SK-N-SH (cell line): ENCODE measurements at regions not wholly inside any gene's neighbourhood (a gene's known extent, or its start where the extent isn't known, plus 50 kb on each side); places are given as distances from the start of the nearest gene placed in this dataset.

Source experiments
- CTCF ChIA-PET: fragments of 300-600, 350-600 bp; formaldehyde crosslinking; extraction: SDS; loops from one replicate; lab custom pipeline; 2021; lab: Yijun Ruan, JAX
- POLR2A ChIA-PET: fragments of 350-600 bp; sonication (Branson Sonifier 250); formaldehyde crosslinking; extraction: SDS; loops from one replicate; lab custom pipeline; 2020; ENCODE audit warnings: antibody characterized with exemption, inconsistent platforms; lab: Yijun Ruan, JAX
- DNase-seq: peaks from one replicate; pipeline ENCODE4 v3.0.0; 2012
- H2AFZ ChIP-seq: fragments of 200-600 bp; sonication (generic); 2 replicates; pipeline ENCODE4 v1.8.1; 2016; ENCODE audit warnings: antibody characterized with exemption, mild to moderate bottlenecking, low read depth
- H3F3A ChIP-seq: fragments of 200-600 bp; sonication (generic); replicated peaks from 2 replicates; pipeline ENCODE3; 2016; ENCODE audit warnings: antibody characterized with exemption, mild to moderate bottlenecking; ENCODE audit not compliant: insufficient read depth
- H3K27ac ChIP-seq, 2 experiments: fragments of 200-500 bp in 1 of 2; fragments of 200-600 bp in 1 of 2; sonication (Bioruptor generic) in 1 of 2; sonication (generic), shearing (Covaris generic) in 1 of 2; 2 replicates each; pipeline versions ENCODE4 v1.5.1 to v1.6.1; 2014 to 2016; ENCODE audit warnings: low read depth in 2 of 2, inconsistent platforms in 1 of 2, low read length in 1 of 2, mild to moderate bottlenecking in 1 of 2, mixed read lengths in 1 of 2
- H3K27me3 ChIP-seq: fragments of 200-600 bp; sonication (generic), shearing (Covaris generic); 2 replicates; pipeline ENCODE4 v1.6.1; 2016; ENCODE audit warnings: mixed run types; ENCODE audit not compliant: insufficient read depth
- H3K36me3 ChIP-seq, 2 experiments: fragments of 200-500 bp in 1 of 2; fragments of 200-600 bp in 1 of 2; sonication (Bioruptor generic) in 1 of 2; sonication (generic) in 1 of 2; replicated peaks in 1 of 2; 2 replicates each; pipeline versions ENCODE3 to v1.5.1; 2014 to 2016; ENCODE audit warnings: low read length in 1 of 2, mild to moderate bottlenecking in 1 of 2; ENCODE audit not compliant: insufficient read depth in 2 of 2, control insufficient read depth in 1 of 2
- H3K4me1 ChIP-seq, 2 experiments: fragments of 200-500 bp in 1 of 2; fragments of 200-600 bp in 1 of 2; sonication (Bioruptor generic) in 1 of 2; sonication (generic), shearing (Covaris generic) in 1 of 2; 2 replicates each; pipeline versions ENCODE4 v1.5.1 to v1.6.1; 2014 to 2016; ENCODE audit warnings: low read depth in 1 of 2, low read length in 1 of 2, mixed run types in 1 of 2; ENCODE audit not compliant: insufficient read depth in 2 of 2, control insufficient read depth in 1 of 2
- H3K4me2 ChIP-seq: fragments of 200-600 bp; sonication (generic), shearing (Covaris generic); 2 replicates; pipeline ENCODE4 v1.6.1; 2017; ENCODE audit warnings: mixed run types
- H3K4me3 ChIP-seq, 2 experiments: fragments of 200-500 bp in 1 of 2; fragments of 200-600 bp in 1 of 2; sonication (Bioruptor generic) in 1 of 2; sonication (generic), shearing (Covaris generic) in 1 of 2; 2 replicates each; pipeline versions ENCODE4 v1.5.1 to v1.8.1; 2014 to 2016; ENCODE audit warnings: low read depth in 2 of 2, inconsistent platforms in 1 of 2, low read length in 1 of 2, mild to moderate bottlenecking in 1 of 2, mixed read lengths in 1 of 2, moderate library complexity in 1 of 2
- H3K79me2 ChIP-seq: fragments of 200-600 bp; sonication (generic); 2 replicates; pipeline ENCODE4 v1.8.1; 2017; ENCODE audit warnings: mild to moderate bottlenecking; ENCODE audit not compliant: insufficient read depth
- H3K9ac ChIP-seq: fragments of 200-600 bp; sonication (generic); 2 replicates; pipeline ENCODE4 v1.6.1; 2017; ENCODE audit warnings: mixed run types
- H3K9me2 ChIP-seq: fragments of 200-600 bp; sonication (generic); 2 replicates; pipeline ENCODE4 v1.6.1; 2017; ENCODE audit warnings: mixed run types
- H3K9me3 ChIP-seq: fragments of 200-600 bp; sonication (generic); 2 replicates; pipeline ENCODE4 v1.6.1; 2017; ENCODE audit warnings: mixed run types, mild to moderate bottlenecking, moderate library complexity
- H4K20me1 ChIP-seq: fragments of 200-600 bp; sonication (generic); 2 replicates; pipeline ENCODE4 v1.6.1; 2017; ENCODE audit warnings: mild to moderate bottlenecking, mixed run types; ENCODE audit not compliant: insufficient read depth
- ELF1 ChIP-seq: IDR thresholded peaks from 2 replicates; pipeline ENCODE4 v1.4.0; 2012
- EZH2phosphoT487 ChIP-seq: fragments of 200-600 bp; sonication (generic); IDR thresholded peaks from 2 replicates; pipeline ENCODE4 v1.6.1; 2017; ENCODE audit warnings: low read depth, mixed run types, mild to moderate bottlenecking, antibody characterized with exemption, moderate library complexity, borderline replicate concordance
- FOXM1 ChIP-seq: IDR thresholded peaks from 2 replicates; pipeline ENCODE4 v1.4.0; 2012; ENCODE audit warnings: low read depth, mild to moderate bottlenecking
- GATA2 ChIP-seq: sonication (generic); formaldehyde crosslinking; IDR thresholded peaks from 2 replicates; pipeline ENCODE4 v1.5.0; 2020; ENCODE audit warnings: mild to moderate bottlenecking, missing genetic modification reagents
- JUND ChIP-seq: IDR thresholded peaks from 2 replicates; pipeline ENCODE4 v1.4.0; 2012
- POLR2AphosphoS5 ChIP-seq: IDR thresholded peaks from 2 replicates; pipeline ENCODE4 v1.6.1; 2012; ENCODE audit warnings: low read depth, low read length
- RAD21 ChIP-seq: IDR thresholded peaks from 2 replicates; pipeline ENCODE4 v1.6.1; 2012; ENCODE audit warnings: mild to moderate bottlenecking, low read length
- RCOR1 ChIP-seq: fragments of 150-350 bp; IDR thresholded peaks from 2 replicates; pipeline ENCODE4 v1.6.1; 2017; ENCODE audit warnings: antibody characterized with exemption, low read length
- REST ChIP-seq: IDR thresholded peaks from 2 replicates; pipeline ENCODE4 v1.6.1; 2012; ENCODE audit warnings: mild to moderate bottlenecking, low read depth, low read length, moderate library complexity
- RFX5 ChIP-seq: IDR thresholded peaks from 2 replicates; pipeline ENCODE4 v1.6.1; 2012; ENCODE audit warnings: mild to moderate bottlenecking, improper control_type of control experiment, low read length
- TAF1 ChIP-seq: IDR thresholded peaks from 2 replicates; pipeline ENCODE4 v1.6.1; 2012; ENCODE audit warnings: low read depth, mild to moderate bottlenecking, low read length, moderate library complexity, borderline replicate concordance
- TCF12 ChIP-seq: IDR thresholded peaks from 2 replicates; pipeline ENCODE4 v1.4.0; 2012
- USF1 ChIP-seq: IDR thresholded peaks from 2 replicates; pipeline ENCODE4 v1.4.0; 2012; ENCODE audit warnings: low read depth, borderline replicate concordance
- YY1 ChIP-seq: IDR thresholded peaks from 2 replicates; pipeline ENCODE4 v1.4.0; 2012; ENCODE audit warnings: low read depth, mild to moderate bottlenecking
- ZBTB33 ChIP-seq: IDR thresholded peaks from 2 replicates; pipeline ENCODE4 v1.4.0; 2012; ENCODE audit warnings: low read depth, borderline replicate concordance
- WGBS: methylation state at CpG from one replicate; pipeline ENCODE4 v1.1.6; 2017; ENCODE audit warnings: low lambda C conversion rate; 5-methylcytosine and 5-hydroxymethylcytosine counted together

- Histone ChIP-seq H4K20me1 (no peaks in the 10 kb centered on the region), H3K79me2 (no peaks in the 10 kb centered on the region), H3K9me2 (no peaks in the 10 kb centered on the region), H3K4me2 (no peak overlapping the region), H3K27me3 (no peaks in the 10 kb centered on the region), H2AFZ (no peak overlapping the region), H3K4me3 (no peak overlapping the region)
- POLR2A ChIA-PET: no interaction called here
- TF ChIP-seq RAD21 (no peak), TCF12 (no peak), REST (no peak)
- TF ChIP-seq, all 33 proteins: peak for 0
- WGBS: 42% methylated on average over 3 of the region's 3 CpGs
- H3K9me3 ChIP-seq: no peaks in the 10 kb centered on the region
- DNase-seq: no peak
- H3K27ac ChIP-seq: no peak overlapping the region
- no peaks in the 10 kb centered on the region for H3F3A ChIP-seq
- H3K9ac ChIP-seq: no peak overlapping the region
- H3K36me3 ChIP-seq: no peaks in the 10 kb centered on the region
- CTCF ChIA-PET: no interaction called here
- no peaks in the 10 kb centered on the region for H3K4me1 ChIP-seq
These were observed 690.5 kb upstream of the ALCAM start for GRCh38 chr3:104676241-104676640.

DNA sequence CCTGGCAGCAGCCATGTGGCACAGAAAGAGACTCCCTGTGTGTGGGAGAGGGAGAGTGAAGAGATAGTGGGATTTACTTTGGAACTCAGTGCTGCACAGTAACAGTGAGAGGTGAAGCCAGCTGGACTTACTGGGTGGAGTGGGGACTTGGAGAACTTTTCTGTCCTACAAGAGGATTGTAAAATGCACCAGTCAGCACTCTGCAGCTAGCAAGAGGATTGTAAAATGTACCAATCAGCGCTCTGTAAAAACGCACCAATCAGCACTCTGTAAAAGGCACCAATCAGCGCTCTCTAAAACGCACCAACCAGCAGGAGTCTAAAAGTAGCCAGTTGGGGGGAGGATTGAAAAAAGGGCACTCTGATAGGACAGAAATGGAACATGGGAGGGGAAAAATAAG lies 688.8 kb upstream of the ALCAM start:
- Histone ChIP-seq H3K4me1 (no peaks in the 10 kb centered on the region), H3K36me3 (no peaks in the 10 kb centered on the region), H3F3A (no peaks in the 10 kb centered on the region), H3K4me3 (no peak overlapping the region), H2AFZ (no peak overlapping the region), H3K27ac (no peak overlapping the region), H3K79me2 (no peaks in the 10 kb centered on the region), H3K9me3 (no peaks in the 10 kb centered on the region), H3K9ac (no peak overlapping the region), H3K9me2 (no peaks in the 10 kb centered on the region), H3K4me2 (no peak overlapping the region)
- WGBS: 91% methylated on average over 4 of the region's 4 CpGs
- CTCF ChIA-PET: no interaction called here
- POLR2A ChIA-PET: no interaction called here
- DNase-seq: no peak
- TF ChIP-seq ELF1 (no peak), RAD21 (no peak), YY1 (no peak), FOXM1 (no peak), JUND (no peak), RFX5 (no peak), EZH2phosphoT487 (no peak), ZBTB33 (no peak), GATA2 (CRISPR knock-in tag) (no peak), RCOR1 (no peak), POLR2AphosphoS5 (no peak), TCF12 (no peak), USF1 (no peak), TAF1 (no peak)
- TF ChIP-seq, all 33 proteins: peak for 0
- Histone ChIP-seq H4K20me1 (no peaks in the 10 kb centered on the region), H3K27me3 (no peaks in the 10 kb centered on the region)
